Ascending aorta (tissue), 2 donors: ENCODE measurements at regions not wholly inside any gene's neighbourhood (a gene's known extent, or its start where the extent isn't known, plus 50 kb on each side); places are given as distances from the start of the nearest gene placed in this dataset.
"Not testable (repeated sequence)": the region's sequence is repeated elsewhere in the genome, so short reads cannot be mapped to it uniquely, and the experiment has no call there.

Experiments
- DNase-seq, 2 donors: peaks; one replicate each; pipeline ENCODE4 v3.0.0-alpha.2; 2019; ENCODE audit warnings: low spot score in 2 of 2
- H3K27ac ChIP-seq, 2 donors: fragments of 200-600 bp; sonication (generic); one replicate each; pipeline ENCODE4 v1.5.1; 2016 to 2017; ENCODE audit warnings: mild to moderate bottlenecking in 1 of 2
- H3K27me3 ChIP-seq: fragments of 200-600 bp; sonication (generic); one replicate; pipeline ENCODE4 v1.5.1; 2017
- H3K36me3 ChIP-seq, 2 donors: fragments of 200-600 bp; sonication (generic); one replicate each; pipeline ENCODE4 v1.5.1; 2016
- H3K4me1 ChIP-seq, 2 donors: fragments of 200-600 bp; sonication (generic); one replicate each; pipeline ENCODE4 v1.5.1; 2016 to 2017; ENCODE audit warnings: mild to moderate bottlenecking in 1 of 2
- H3K4me3 ChIP-seq, 2 donors: fragments of 200-600 bp; sonication (generic); one replicate each; pipeline ENCODE4 v1.5.1; 2016 to 2017; ENCODE audit warnings: mild to moderate bottlenecking in 1 of 2
- H3K9me3 ChIP-seq, 2 donors: fragments of 200-600 bp; sonication (generic); one replicate each; pipeline ENCODE4 v1.5.1; 2016
- intact Hi-C: fragments of 100-400 bp; cut with DNase I; formaldehyde crosslinking; loops from one replicate; pipeline ENCODE4 v1.15.1; 2023
- TF ChIP-seq, protein P1 (sequence below), 3 experiments: fragments of 200-600 bp in 2 of 3; fragments of 450-650 bp in 1 of 3; sonication (generic) in 2 of 3; IDR thresholded peaks; one replicate each; pipeline ENCODE4 v1.5.1; 2016 to 2019; ENCODE audit warnings: antibody characterized with exemption in 3 of 3, mild to moderate bottlenecking in 1 of 3, moderate library complexity in 1 of 3

- no peak for DNase-seq
- TF ChIP-seq, protein P1, sequence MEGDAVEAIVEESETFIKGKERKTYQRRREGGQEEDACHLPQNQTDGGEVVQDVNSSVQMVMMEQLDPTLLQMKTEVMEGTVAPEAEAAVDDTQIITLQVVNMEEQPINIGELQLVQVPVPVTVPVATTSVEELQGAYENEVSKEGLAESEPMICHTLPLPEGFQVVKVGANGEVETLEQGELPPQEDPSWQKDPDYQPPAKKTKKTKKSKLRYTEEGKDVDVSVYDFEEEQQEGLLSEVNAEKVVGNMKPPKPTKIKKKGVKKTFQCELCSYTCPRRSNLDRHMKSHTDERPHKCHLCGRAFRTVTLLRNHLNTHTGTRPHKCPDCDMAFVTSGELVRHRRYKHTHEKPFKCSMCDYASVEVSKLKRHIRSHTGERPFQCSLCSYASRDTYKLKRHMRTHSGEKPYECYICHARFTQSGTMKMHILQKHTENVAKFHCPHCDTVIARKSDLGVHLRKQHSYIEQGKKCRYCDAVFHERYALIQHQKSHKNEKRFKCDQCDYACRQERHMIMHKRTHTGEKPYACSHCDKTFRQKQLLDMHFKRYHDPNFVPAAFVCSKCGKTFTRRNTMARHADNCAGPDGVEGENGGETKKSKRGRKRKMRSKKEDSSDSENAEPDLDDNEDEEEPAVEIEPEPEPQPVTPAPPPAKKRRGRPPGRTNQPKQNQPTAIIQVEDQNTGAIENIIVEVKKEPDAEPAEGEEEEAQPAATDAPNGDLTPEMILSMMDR (IDR thresholded peaks at IDR 0.05): no peak
- Histone ChIP-seq H3K27me3 (no peaks in the 10 kb centered on the region), H3K27ac (no peak overlapping the region), H3K4me1 (no peaks in the 10 kb centered on the region), H3K36me3 (no peaks in the 10 kb centered on the region), H3K4me3 (no peak overlapping the region), H3K9me3 (no peaks in the 10 kb centered on the region)
- intact Hi-C loops: no loop called here
Observed at GRCh38 chr2:224120986-224121385, 81.9 kb upstream of the SERPINE2 start.

DNA sequence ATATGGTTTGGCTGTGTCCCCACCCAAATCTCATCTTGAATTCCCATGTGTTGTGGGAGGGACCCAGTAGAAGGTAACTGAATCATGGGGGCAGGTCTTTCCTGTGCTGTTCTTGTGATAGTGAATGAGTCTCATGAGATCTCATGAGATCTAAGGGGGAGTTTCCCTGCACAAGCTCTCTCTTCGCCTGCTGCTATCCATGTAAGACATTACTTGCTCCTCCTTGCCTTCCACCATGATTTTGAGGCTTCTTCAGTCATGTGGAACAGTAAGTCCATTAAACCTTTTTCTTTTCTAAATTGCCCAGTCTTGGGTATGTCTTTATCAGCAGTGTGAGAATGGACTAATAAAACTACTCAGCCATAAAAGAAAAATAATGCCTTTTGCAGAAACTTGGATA lies 80.8 kb upstream of the SERPINE2 start:
- H3K36me3 ChIP-seq, H3K4me3 ChIP-seq, intact Hi-C loops, H3K27ac ChIP-seq, H3K27me3 ChIP-seq, H3K9me3 ChIP-seq, DNase-seq, H3K4me1 ChIP-seq: not testable (repeated sequence)

DNA sequence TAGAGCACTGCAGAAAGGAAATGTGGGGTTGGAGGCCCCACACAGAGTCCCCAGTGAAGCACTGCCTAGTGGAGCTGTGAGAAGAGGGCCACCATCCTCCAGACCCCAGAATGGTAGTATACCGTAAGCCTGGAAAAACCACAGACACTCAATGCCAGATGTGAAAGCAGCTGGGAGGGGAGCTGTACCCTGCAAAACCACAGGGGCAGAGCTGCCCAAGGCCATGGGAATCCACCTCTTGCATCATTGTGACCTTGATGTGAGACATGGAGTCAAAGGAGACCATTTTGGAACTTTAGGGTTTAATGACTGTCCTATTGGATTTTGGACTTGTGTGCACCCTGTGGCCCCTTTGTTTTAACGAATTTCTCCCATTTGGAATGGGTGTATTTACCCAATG lies 75.3 kb upstream of the SERPINE2 start:
- Histone ChIP-seq H3K4me3 (no peak overlapping the region), H3K36me3 (no peaks in the 10 kb centered on the region)

DNA sequence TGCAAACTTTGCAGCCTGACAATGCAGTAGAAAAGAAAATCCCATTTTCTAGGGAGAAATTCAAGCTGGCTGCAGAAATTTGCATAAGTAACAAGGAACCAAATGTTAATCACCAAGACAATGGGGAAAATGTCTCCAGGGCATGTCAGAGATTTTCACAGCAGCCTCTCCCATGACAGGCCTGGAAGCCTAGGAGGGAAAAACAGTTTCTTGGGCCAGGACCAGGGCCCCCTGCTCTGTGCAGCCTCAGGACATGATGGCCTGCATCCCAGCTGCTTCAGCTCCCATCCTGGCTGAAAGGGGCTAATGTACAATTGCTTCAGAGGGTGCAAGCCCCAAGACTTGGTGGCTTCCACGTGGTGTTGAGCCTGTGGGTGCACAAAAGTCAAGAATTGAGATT lies 74.8 kb upstream of the SERPINE2 start:
- H3K4me1 ChIP-seq, H3K4me3 ChIP-seq, H3K27me3 ChIP-seq, H3K9me3 ChIP-seq, DNase-seq, H3K27ac ChIP-seq, H3K36me3 ChIP-seq, intact Hi-C loops: not testable (repeated sequence)

More for the DNA sequence above, 75.3 kb upstream of the SERPINE2 start:
- H3K27ac ChIP-seq: no peak overlapping the region
- no peak for DNase-seq
- H3K4me1 ChIP-seq: no peaks in the 10 kb centered on the region
- intact Hi-C loops: no loop called here
- no peaks in the 10 kb centered on the region for H3K9me3 ChIP-seq
- no peaks in the 10 kb centered on the region for H3K27me3 ChIP-seq
- TF ChIP-seq, protein P1 (IDR thresholded peaks at IDR 0.05): no peak

- intact Hi-C loops: no loop called here
- Histone ChIP-seq H3K4me1 (no peaks in the 10 kb centered on the region), H3K27ac (no peak overlapping the region), H3K27me3 (no peaks in the 10 kb centered on the region), H3K36me3 (no peaks in the 10 kb centered on the region), H3K4me3 (no peak overlapping the region), H3K9me3 (no peaks in the 10 kb centered on the region)
- TF ChIP-seq, protein P1 (IDR thresholded peaks at IDR 0.05): no peak
- no peak for DNase-seq
Observed at GRCh38 chr2:224111576-224111975, 72.5 kb upstream of the SERPINE2 start.

DNA sequence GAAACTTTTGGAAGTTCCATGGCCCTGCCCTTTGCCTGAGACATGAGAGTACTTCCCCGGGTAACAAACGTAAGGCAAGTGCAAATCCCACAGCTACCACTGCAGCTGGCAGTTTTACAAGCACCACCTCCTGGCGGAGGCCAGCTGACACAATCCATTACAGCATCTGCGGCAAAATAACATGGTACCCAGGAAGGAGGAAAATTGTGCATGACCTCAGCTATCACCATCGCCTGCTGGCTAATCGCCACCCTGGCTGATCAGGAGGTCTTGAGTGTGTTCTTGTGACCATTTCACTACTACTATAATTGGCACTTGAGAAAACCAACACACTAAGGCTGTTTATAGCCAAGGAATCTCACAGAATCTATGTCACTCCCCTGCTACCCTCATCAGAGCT lies 71.7 kb upstream of the SERPINE2 start:
- H3K4me3 ChIP-seq: no peak overlapping the region
- DNase-seq: no peak
- no peaks in the 10 kb centered on the region for H3K36me3 ChIP-seq
- H3K27ac ChIP-seq: no peak overlapping the region
- intact Hi-C loops: no loop called here
- no peaks in the 10 kb centered on the region for H3K9me3 ChIP-seq
- TF ChIP-seq, protein P1 (IDR thresholded peaks at IDR 0.05): no peak
- H3K27me3 ChIP-seq: no peaks in the 10 kb centered on the region
- no peaks in the 10 kb centered on the region for H3K4me1 ChIP-seq

DNA sequence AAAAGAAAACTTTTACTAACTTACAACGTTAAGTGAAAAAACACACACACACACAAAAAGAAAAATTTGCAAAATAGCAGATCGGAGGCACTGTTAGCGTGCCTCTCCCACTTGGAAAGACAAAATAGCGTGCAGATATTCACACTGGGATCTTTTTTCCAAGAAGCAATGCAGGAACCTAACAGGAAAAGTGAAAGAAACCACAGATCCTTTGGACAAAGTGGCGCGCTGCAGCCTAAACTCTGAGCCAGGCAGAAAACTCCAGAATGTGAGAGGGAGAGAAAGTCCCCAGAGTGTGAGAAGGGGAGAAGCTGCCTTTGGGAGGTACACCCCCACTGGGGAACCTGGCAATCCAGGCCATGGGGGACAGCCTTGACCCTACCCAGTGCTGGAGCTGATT lies 70.7 kb upstream of the SERPINE2 start:
- Histone ChIP-seq H3K36me3 (no peaks in the 10 kb centered on the region), H3K27me3 (no peaks in the 10 kb centered on the region), H3K4me1 (no peaks in the 10 kb centered on the region), H3K4me3 (no peak overlapping the region), H3K9me3 (no peaks in the 10 kb centered on the region), H3K27ac (no peak overlapping the region)
- TF ChIP-seq, protein P1 (IDR thresholded peaks at IDR 0.05): no peak
- intact Hi-C loops: no loop called here
- no peak for DNase-seq
